Skeletal muscle satellite cell (primary cell): ENCODE measurements at regions not wholly inside any gene's neighbourhood (a gene's known extent, or its start where the extent isn't known, plus 50 kb on each side); places are given as distances from the start of the nearest gene placed in this dataset.

Experiments
- H3K27me3 ChIP-seq: 2 replicates; pipeline ENCODE4 v1.7.0; 2013; ENCODE audit warnings: low read length; ENCODE audit not compliant: control insufficient read depth, insufficient read depth
- H3K36me3 ChIP-seq: 2 replicates; pipeline ENCODE4 v1.7.0; 2013; ENCODE audit warnings: mild to moderate bottlenecking, control low read depth, low read length; ENCODE audit not compliant: insufficient read depth
- H3K4me1 ChIP-seq: 2 replicates; pipeline ENCODE4 v1.7.0; 2013; ENCODE audit warnings: low read length; ENCODE audit not compliant: control insufficient read depth, insufficient read depth
- H3K4me2 ChIP-seq: 2 replicates; pipeline ENCODE4 v1.7.0; 2013; ENCODE audit warnings: mild to moderate bottlenecking, low read length
- H3K4me3 ChIP-seq: 2 replicates; pipeline ENCODE4 v1.7.0; 2013; ENCODE audit warnings: low read length
- H3K9ac ChIP-seq: 2 replicates; pipeline ENCODE4 v1.7.0; 2013; ENCODE audit warnings: mild to moderate bottlenecking, low read depth, low read length, moderate library complexity
- H3K9me3 ChIP-seq: replicated peaks from 2 replicates; pipeline ENCODE4 v1.7.0; 2013; ENCODE audit warnings: mild to moderate bottlenecking, control low read depth, low read length

GRCh38 chr3:118180853-118181252, 853.8 kb downstream of the IGSF11 start:
- H3K4me3 ChIP-seq, result no peak overlapping the region
- H3K9me3 ChIP-seq, result peaks cover 6% of the 10 kb centered on the region
- no peaks in the 10 kb centered on the region for H3K4me1 ChIP-seq
- H3K36me3 ChIP-seq, result no peaks in the 10 kb centered on the region
- no peak overlapping the region for H3K4me2 ChIP-seq
- no peak overlapping the region for H3K9ac ChIP-seq
- H3K27me3 ChIP-seq, result no peaks in the 10 kb centered on the region

GRCh38 chr3:118181274-118181673, 853.4 kb downstream of the IGSF11 start:
- Histone ChIP-seq H3K4me2 (no peak overlapping the region), H3K27me3 (no peaks in the 10 kb centered on the region), H3K4me1 (no peaks in the 10 kb centered on the region), H3K9me3 (peaks cover 6% of the 10 kb centered on the region), H3K9ac (no peak overlapping the region), H3K4me3 (no peak overlapping the region), H3K36me3 (no peaks in the 10 kb centered on the region)

GRCh38 chr3:118186051-118186450, 848.6 kb downstream of the IGSF11 start:
- Histone ChIP-seq H3K4me3 (no peak overlapping the region), H3K9me3 (peaks cover 3% of the 10 kb centered on the region), H3K36me3 (no peaks in the 10 kb centered on the region), H3K9ac (no peak overlapping the region), H3K4me2 (no peak overlapping the region), H3K4me1 (no peaks in the 10 kb centered on the region), H3K27me3 (no peaks in the 10 kb centered on the region)

- Histone ChIP-seq H3K27me3 (no peaks in the 10 kb centered on the region), H3K9ac (no peak overlapping the region), H3K4me3 (no peak overlapping the region), H3K4me1 (no peaks in the 10 kb centered on the region), H3K4me2 (no peak overlapping the region), H3K36me3 (no peaks in the 10 kb centered on the region), H3K9me3 (peaks cover 5% of the 10 kb centered on the region)
Observed at GRCh38 chr3:118187221-118187620, 847.4 kb downstream of the IGSF11 start.

GRCh38 chr3:118196183-118196582, 838.5 kb downstream of the IGSF11 start:
- Histone ChIP-seq H3K4me3 (no peak overlapping the region), H3K27me3 (no peaks in the 10 kb centered on the region), H3K9ac (no peak overlapping the region), H3K9me3 (peaks cover 12% of the 10 kb centered on the region), H3K36me3 (no peaks in the 10 kb centered on the region), H3K4me1 (no peaks in the 10 kb centered on the region), H3K4me2 (no peak overlapping the region)

- no peaks in the 10 kb centered on the region for H3K4me1 ChIP-seq
- H3K27me3 ChIP-seq, result no peaks in the 10 kb centered on the region
- no peak overlapping the region for H3K4me3 ChIP-seq
- peaks cover 7% of the 10 kb centered on the region for H3K9me3 ChIP-seq
- H3K36me3 ChIP-seq, result no peaks in the 10 kb centered on the region
- H3K4me2 ChIP-seq, result no peak overlapping the region
- no peak overlapping the region for H3K9ac ChIP-seq
Observed at GRCh38 chr3:118199044-118199443, 835.6 kb downstream of the IGSF11 start.

- no peaks in the 10 kb centered on the region for H3K9me3 ChIP-seq
- H3K9ac ChIP-seq, result no peak overlapping the region
- no peaks in the 10 kb centered on the region for H3K27me3 ChIP-seq
- H3K36me3 ChIP-seq, result no peaks in the 10 kb centered on the region
- no peak overlapping the region for H3K4me2 ChIP-seq
- H3K4me3 ChIP-seq, result no peak overlapping the region
- no peaks in the 10 kb centered on the region for H3K4me1 ChIP-seq
Observed at GRCh38 chr3:118204052-118204656, 830.5 kb downstream of the IGSF11 start.

- no peak overlapping the region for H3K4me2 ChIP-seq
- H3K9ac ChIP-seq, result no peak overlapping the region
- no peaks in the 10 kb centered on the region for H3K27me3 ChIP-seq
- no peak overlapping the region for H3K4me3 ChIP-seq
- H3K36me3 ChIP-seq, result no peaks in the 10 kb centered on the region
- no peaks in the 10 kb centered on the region for H3K4me1 ChIP-seq
- H3K9me3 ChIP-seq, result no peaks in the 10 kb centered on the region
Observed at GRCh38 chr3:118207271-118207670, 827.4 kb downstream of the IGSF11 start.

GRCh38 chr3:118208642-118209041, 826.0 kb downstream of the IGSF11 start:
- H3K9ac ChIP-seq, result no peak overlapping the region
- H3K4me1 ChIP-seq, result no peaks in the 10 kb centered on the region
- no peaks in the 10 kb centered on the region for H3K27me3 ChIP-seq
- H3K4me3 ChIP-seq, result no peak overlapping the region
- H3K9me3 ChIP-seq, result no peaks in the 10 kb centered on the region
- no peaks in the 10 kb centered on the region for H3K36me3 ChIP-seq
- H3K4me2 ChIP-seq, result no peak overlapping the region

- Histone ChIP-seq H3K36me3 (no peaks in the 10 kb centered on the region), H3K9me3 (peaks cover 8% of the 10 kb centered on the region), H3K4me2 (no peak overlapping the region), H3K27me3 (no peaks in the 10 kb centered on the region), H3K4me1 (no peaks in the 10 kb centered on the region), H3K9ac (no peak overlapping the region), H3K4me3 (no peak overlapping the region)
Observed at GRCh38 chr3:118213892-118214291, 820.8 kb downstream of the IGSF11 start.

- Histone ChIP-seq H3K4me3 (no peak overlapping the region), H3K4me1 (no peaks in the 10 kb centered on the region), H3K27me3 (no peaks in the 10 kb centered on the region)
Observed at GRCh38 chr3:118226206-118226605, 808.4 kb downstream of the IGSF11 start.

GRCh38 chr3:118227191-118227590, 807.5 kb downstream of the IGSF11 start:
- H3K9ac ChIP-seq, result no peak overlapping the region
- no peaks in the 10 kb centered on the region for H3K27me3 ChIP-seq
- peaks cover 18% of the 10 kb centered on the region for H3K9me3 ChIP-seq
- H3K4me1 ChIP-seq, result no peaks in the 10 kb centered on the region
- H3K36me3 ChIP-seq, result no peaks in the 10 kb centered on the region
- no peak overlapping the region for H3K4me2 ChIP-seq
- H3K4me3 ChIP-seq, result no peak overlapping the region

More at GRCh38 chr3:118226206-118226605, 808.4 kb downstream of the IGSF11 start:
- no peak overlapping the region for H3K4me2 ChIP-seq
- no peaks in the 10 kb centered on the region for H3K36me3 ChIP-seq
- H3K9ac ChIP-seq, result no peak overlapping the region
- peaks cover 18% of the 10 kb centered on the region for H3K9me3 ChIP-seq
